OCI-LY3 (cell line): ENCODE measurements at regions not wholly inside any gene's neighbourhood (a gene's known extent, or its start where the extent isn't known, plus 50 kb on each side); places are given as distances from the start of the nearest gene placed in this dataset.

ENCODE experiments used
- H2AFZ ChIP-seq: fragments of 200-600, 300-600 bp; shearing (Covaris generic); 2 replicates; pipeline ENCODE4 v1.6.0; 2014; ENCODE audit warnings: antibody characterized with exemption, low read depth, low read length
- H3K27ac ChIP-seq: fragments of 200-600, 300-600 bp; sonication (generic); 2 replicates; pipeline ENCODE4 v1.5.1; 2014; ENCODE audit warnings: mild to moderate bottlenecking, low read length, moderate library complexity, mixed read lengths
- H3K27me3 ChIP-seq: fragments of 200-600, 300-600 bp; sonication (generic); 2 replicates; pipeline ENCODE4 v1.6.1; 2014; ENCODE audit warnings: low read depth, low read length, mixed read lengths
- H3K36me3 ChIP-seq: fragments of 200-600, 300-600 bp; sonication (generic); replicated peaks from 2 replicates; pipeline ENCODE3; 2014; ENCODE audit warnings: low read depth, low read length, mixed read lengths
- H3K4me1 ChIP-seq: fragments of 300-600, 200-600 bp; sonication (generic); 2 replicates; pipeline ENCODE4 v1.6.1; 2014; ENCODE audit warnings: low read length, mixed read lengths
- H3K4me2 ChIP-seq: fragments of 200-600, 300-600 bp; sonication (generic); 2 replicates; pipeline ENCODE4 v1.6.1; 2014; ENCODE audit warnings: low read length, mixed read lengths
- H3K4me3 ChIP-seq: fragments of 300-600, 200-600 bp; sonication (generic); 2 replicates; pipeline ENCODE4 v1.5.1; 2014; ENCODE audit warnings: antibody characterized with exemption, mild to moderate bottlenecking, low read length, moderate library complexity
- H3K79me2 ChIP-seq: fragments of 300-600, 200-600 bp; shearing (Covaris generic); 2 replicates; pipeline ENCODE4 v1.6.1; 2014; ENCODE audit warnings: mild to moderate bottlenecking, low read length, mixed read lengths
- H3K9ac ChIP-seq: fragments of 300-600, 200-600 bp; shearing (Covaris generic); 2 replicates; pipeline ENCODE4 v1.6.0; 2014; ENCODE audit warnings: mild to moderate bottlenecking, low read length, moderate library complexity
- H3K9me3 ChIP-seq: fragments of 200-600, 300-600 bp; shearing (Covaris generic); 2 replicates; pipeline ENCODE4 v1.6.1; 2014; ENCODE audit warnings: low read length, mixed read lengths; ENCODE audit not compliant: insufficient read depth
- H4K20me1 ChIP-seq: fragments of 200-600, 300-600 bp; sonication (generic); 2 replicates; pipeline ENCODE4 v1.6.1; 2016; ENCODE audit warnings: low read length, mixed read lengths; ENCODE audit not compliant: insufficient read depth
- EZH2phosphoT487 ChIP-seq: fragments of 200-600 bp; shearing (Covaris generic); IDR thresholded peaks from 2 replicates; pipeline ENCODE4 v1.6.1; 2018; ENCODE audit warnings: antibody characterized with exemption, mixed run types, low read depth
- TF ChIP-seq, protein P1 (sequence below): fragments of 200-600, 300-600 bp; sonication (generic); IDR thresholded peaks from 2 replicates; pipeline ENCODE4 v1.5.1; 2014; ENCODE audit warnings: antibody characterized with exemption, low read length, low read depth

DNA sequence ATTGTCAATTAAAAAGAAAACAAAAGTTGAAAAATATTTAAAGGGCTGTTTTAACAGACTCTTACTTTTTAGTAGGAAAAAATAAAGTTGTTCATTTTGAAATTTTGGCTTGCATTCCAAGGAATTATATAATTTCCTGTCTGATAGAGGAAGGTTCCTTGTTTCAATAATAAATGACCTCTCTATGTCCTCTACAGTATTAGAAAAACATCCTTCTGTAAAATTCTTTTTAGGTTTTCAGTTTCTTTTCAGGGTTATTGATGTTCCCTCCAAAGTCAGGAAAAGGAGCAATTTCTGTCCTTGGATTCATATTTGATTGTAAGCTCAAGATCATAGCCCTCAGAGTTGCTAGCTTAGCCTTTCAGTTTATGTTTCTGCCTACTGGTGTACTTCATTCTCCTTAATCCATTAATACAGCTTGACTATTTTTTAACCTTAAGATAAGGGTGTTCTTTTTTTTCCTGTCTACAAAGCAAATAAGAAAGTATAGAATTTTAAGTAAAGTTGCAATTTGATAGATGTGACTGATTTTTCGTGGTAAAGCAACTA is 125.2 kb upstream of the COL3A1 start:
- H3K9me3 ChIP-seq: no peaks in the 10 kb centered on the region
- no peak overlapping the region for H3K9ac ChIP-seq
- no peak overlapping the region for H3K4me3 ChIP-seq
- no peaks in the 10 kb centered on the region for H3K36me3 ChIP-seq
- no peaks in the 10 kb centered on the region for H4K20me1 ChIP-seq
- H3K79me2 ChIP-seq: no peaks in the 10 kb centered on the region
- TF ChIP-seq EZH2phosphoT487: no peak
- TF ChIP-seq, protein P1, sequence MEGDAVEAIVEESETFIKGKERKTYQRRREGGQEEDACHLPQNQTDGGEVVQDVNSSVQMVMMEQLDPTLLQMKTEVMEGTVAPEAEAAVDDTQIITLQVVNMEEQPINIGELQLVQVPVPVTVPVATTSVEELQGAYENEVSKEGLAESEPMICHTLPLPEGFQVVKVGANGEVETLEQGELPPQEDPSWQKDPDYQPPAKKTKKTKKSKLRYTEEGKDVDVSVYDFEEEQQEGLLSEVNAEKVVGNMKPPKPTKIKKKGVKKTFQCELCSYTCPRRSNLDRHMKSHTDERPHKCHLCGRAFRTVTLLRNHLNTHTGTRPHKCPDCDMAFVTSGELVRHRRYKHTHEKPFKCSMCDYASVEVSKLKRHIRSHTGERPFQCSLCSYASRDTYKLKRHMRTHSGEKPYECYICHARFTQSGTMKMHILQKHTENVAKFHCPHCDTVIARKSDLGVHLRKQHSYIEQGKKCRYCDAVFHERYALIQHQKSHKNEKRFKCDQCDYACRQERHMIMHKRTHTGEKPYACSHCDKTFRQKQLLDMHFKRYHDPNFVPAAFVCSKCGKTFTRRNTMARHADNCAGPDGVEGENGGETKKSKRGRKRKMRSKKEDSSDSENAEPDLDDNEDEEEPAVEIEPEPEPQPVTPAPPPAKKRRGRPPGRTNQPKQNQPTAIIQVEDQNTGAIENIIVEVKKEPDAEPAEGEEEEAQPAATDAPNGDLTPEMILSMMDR: no peak
- no peaks in the 10 kb centered on the region for H3K4me1 ChIP-seq
- H3K4me2 ChIP-seq: no peak overlapping the region
- H3K27me3 ChIP-seq: no peaks in the 10 kb centered on the region
- no peak overlapping the region for H3K27ac ChIP-seq
- H2AFZ ChIP-seq: no peak overlapping the region

DNA sequence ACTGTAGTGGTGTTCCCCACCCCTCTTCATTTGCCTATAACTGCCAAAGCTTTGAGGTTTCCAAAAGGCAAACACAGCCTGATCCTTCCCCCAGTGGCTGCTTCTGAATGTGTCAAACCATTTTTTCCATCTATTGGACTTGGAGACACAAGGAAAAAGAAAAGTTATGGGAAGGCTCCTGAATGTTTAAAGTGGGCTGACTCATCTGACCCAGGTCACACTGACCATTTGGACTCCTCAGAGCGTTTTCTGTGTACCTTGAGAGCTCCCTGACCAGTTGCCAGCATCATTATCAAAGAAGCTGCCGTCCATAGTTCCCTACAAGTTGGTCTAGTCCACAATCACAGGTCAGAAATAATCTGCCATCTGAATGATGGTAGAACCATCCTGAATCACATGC is 123.4 kb upstream of the COL3A1 start:
- H3K36me3 ChIP-seq: no peaks in the 10 kb centered on the region
- no peak overlapping the region for H3K27ac ChIP-seq
- H3K4me1 ChIP-seq: no peaks in the 10 kb centered on the region
- TF ChIP-seq EZH2phosphoT487: no peak
- TF ChIP-seq, protein P1: no peak
- no peaks in the 10 kb centered on the region for H3K9me3 ChIP-seq
- H3K9ac ChIP-seq: no peak overlapping the region
- no peaks in the 10 kb centered on the region for H4K20me1 ChIP-seq
- H2AFZ ChIP-seq: no peak overlapping the region
- no peak overlapping the region for H3K4me3 ChIP-seq
- H3K4me2 ChIP-seq: no peak overlapping the region
- no peaks in the 10 kb centered on the region for H3K79me2 ChIP-seq
- H3K27me3 ChIP-seq: no peaks in the 10 kb centered on the region

- TF ChIP-seq, protein P1: no peak
- no peak for TF ChIP-seq EZH2phosphoT487
- H3K9ac ChIP-seq: no peak overlapping the region
- H4K20me1 ChIP-seq: no peaks in the 10 kb centered on the region
- H3K4me3 ChIP-seq: no peak overlapping the region
- H3K9me3 ChIP-seq: no peaks in the 10 kb centered on the region
- no peaks in the 10 kb centered on the region for H3K4me1 ChIP-seq
- no peak overlapping the region for H3K27ac ChIP-seq
- no peaks in the 10 kb centered on the region for H3K79me2 ChIP-seq
- H3K4me2 ChIP-seq: no peak overlapping the region
- H2AFZ ChIP-seq: no peak overlapping the region
- no peaks in the 10 kb centered on the region for H3K36me3 ChIP-seq
- H3K27me3 ChIP-seq: no peaks in the 10 kb centered on the region
Observed at GRCh38 chr2:188851311-188851710, 122.9 kb upstream of the COL3A1 start.

DNA sequence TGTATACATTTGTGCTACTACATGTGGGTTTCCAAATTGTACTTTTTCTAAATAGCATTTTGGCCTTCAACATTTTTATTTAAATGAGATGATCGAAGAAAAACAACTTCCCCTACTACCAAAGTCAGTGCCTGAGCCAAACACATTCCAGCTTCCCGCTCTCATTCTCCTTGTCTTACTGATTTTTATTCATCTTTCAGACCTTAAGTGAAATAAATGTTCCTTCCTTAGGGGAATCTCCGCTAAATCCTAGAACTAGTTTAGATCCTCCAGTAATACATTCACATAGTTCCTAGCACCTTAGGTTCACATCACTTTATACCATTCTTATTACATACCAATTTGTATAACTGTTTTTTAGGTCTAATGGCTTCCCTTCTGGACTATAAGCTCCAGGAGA is 122.3 kb upstream of the COL3A1 start:
- Histone ChIP-seq H3K4me1 (no peaks in the 10 kb centered on the region), H3K27me3 (no peaks in the 10 kb centered on the region), H3K27ac (no peak overlapping the region), H3K9me3 (no peaks in the 10 kb centered on the region), H3K79me2 (no peaks in the 10 kb centered on the region), H2AFZ (no peak overlapping the region), H3K4me2 (no peak overlapping the region), H3K36me3 (no peaks in the 10 kb centered on the region), H4K20me1 (no peaks in the 10 kb centered on the region), H3K4me3 (no peak overlapping the region), H3K9ac (no peak overlapping the region)
- TF ChIP-seq, protein P1: no peak
- no peak for TF ChIP-seq EZH2phosphoT487
